Gastrocnemius medialis (tissue), 4 donors: ENCODE measurements at regions not wholly inside any gene's neighbourhood (a gene's known extent, or its start where the extent isn't known, plus 50 kb on each side); places are given as distances from the start of the nearest gene placed in this dataset.

Experiments
- POLR2A ChIP-seq, 2 donors: fragments of 450-650 bp; IDR thresholded peaks; one replicate each; pipeline ENCODE4 v1.6.1; 2017; ENCODE audit warnings: antibody characterized with exemption in 2 of 2, mild to moderate bottlenecking in 2 of 2, moderate library complexity in 2 of 2
- TF ChIP-seq, protein P1 (sequence below), 5 experiments: fragments of 450-650 bp in 3 of 5; fragments of 200-600 bp in 2 of 5; sonication (generic) in 2 of 5; IDR thresholded peaks in 4 of 5; conservative IDR thresholded peaks in 1 of 5; 1 replicate in 4 of 5; 2 replicates in 1 of 5; pipeline ENCODE4 v1.5.1; 2016 to 2019; ENCODE audit warnings: antibody characterized with exemption in 5 of 5, mild to moderate bottlenecking in 3 of 5, moderate library complexity in 3 of 5

GRCh38 chrX:147779173-147779572, 132.5 kb upstream of the FMR1 start:
- TF ChIP-seq, protein P1, sequence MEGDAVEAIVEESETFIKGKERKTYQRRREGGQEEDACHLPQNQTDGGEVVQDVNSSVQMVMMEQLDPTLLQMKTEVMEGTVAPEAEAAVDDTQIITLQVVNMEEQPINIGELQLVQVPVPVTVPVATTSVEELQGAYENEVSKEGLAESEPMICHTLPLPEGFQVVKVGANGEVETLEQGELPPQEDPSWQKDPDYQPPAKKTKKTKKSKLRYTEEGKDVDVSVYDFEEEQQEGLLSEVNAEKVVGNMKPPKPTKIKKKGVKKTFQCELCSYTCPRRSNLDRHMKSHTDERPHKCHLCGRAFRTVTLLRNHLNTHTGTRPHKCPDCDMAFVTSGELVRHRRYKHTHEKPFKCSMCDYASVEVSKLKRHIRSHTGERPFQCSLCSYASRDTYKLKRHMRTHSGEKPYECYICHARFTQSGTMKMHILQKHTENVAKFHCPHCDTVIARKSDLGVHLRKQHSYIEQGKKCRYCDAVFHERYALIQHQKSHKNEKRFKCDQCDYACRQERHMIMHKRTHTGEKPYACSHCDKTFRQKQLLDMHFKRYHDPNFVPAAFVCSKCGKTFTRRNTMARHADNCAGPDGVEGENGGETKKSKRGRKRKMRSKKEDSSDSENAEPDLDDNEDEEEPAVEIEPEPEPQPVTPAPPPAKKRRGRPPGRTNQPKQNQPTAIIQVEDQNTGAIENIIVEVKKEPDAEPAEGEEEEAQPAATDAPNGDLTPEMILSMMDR (IDR thresholded peaks at IDR 0.05 in 4 of 5, conservative IDR thresholded peaks at IDR 0.05 in 1 of 5), result no peak
- no peak for TF ChIP-seq POLR2A (IDR thresholded peaks at IDR 0.05)
